ENCODE measurements at regions not wholly inside any gene's neighbourhood (a gene's known extent, or its start where the extent isn't known, plus 50 kb on each side); places are given as distances from the start of the nearest gene placed in this dataset.
"Not testable (repeated sequence)": the region's sequence is repeated elsewhere in the genome, so short reads cannot be mapped to it uniquely, and the experiment has no call there.

GRCh38 chr2:87352178-87352934, 330.7 kb upstream of the PLGLB1 start:
- not testable (repeated sequence) for H3K9me3 ChIP-seq (replicated peaks); H3K36me3 ChIP-seq; H3K4me1 ChIP-seq (replicated peaks); H3K27ac ChIP-seq; H3K27me3 ChIP-seq (replicated peaks); DNase-seq (ENCODE audit: low read depth in 1 of 2, low spot score in 2 of 2); H3K4me3 ChIP-seq

- not testable (repeated sequence) for H3K9me3 ChIP-seq (replicated peaks); H3K36me3 ChIP-seq; H3K4me3 ChIP-seq
Measured at GRCh38 chr2:87353408-87353807, 331.8 kb upstream of the PLGLB1 start.

GRCh38 chr2:87354102-87354501, 332.5 kb upstream of the PLGLB1 start:
- not testable (repeated sequence) for H3K9me3 ChIP-seq (replicated peaks); H3K4me3 ChIP-seq; DNase-seq (ENCODE audit: low read depth in 1 of 2, low spot score in 2 of 2); H3K27ac ChIP-seq; H3K4me1 ChIP-seq (replicated peaks); H3K36me3 ChIP-seq; H3K27me3 ChIP-seq (replicated peaks)

More at GRCh38 chr2:87353408-87353807, 331.8 kb upstream of the PLGLB1 start:
- H3K27ac ChIP-seq; DNase-seq (ENCODE audit: low read depth in 1 of 2, low spot score in 2 of 2); H3K4me1 ChIP-seq (replicated peaks); H3K27me3 ChIP-seq (replicated peaks): not testable (repeated sequence)

- not testable (repeated sequence) for H3K9me3 ChIP-seq (replicated peaks); H3K36me3 ChIP-seq; H3K4me3 ChIP-seq; H3K27ac ChIP-seq; H3K4me1 ChIP-seq (replicated peaks); DNase-seq (ENCODE audit: low read depth in 1 of 2, low spot score in 2 of 2); H3K27me3 ChIP-seq (replicated peaks)
Measured at GRCh38 chr2:87360250-87360649, 338.6 kb upstream of the PLGLB1 start.

- not testable (repeated sequence) for H3K4me1 ChIP-seq (replicated peaks); H3K4me3 ChIP-seq; H3K27me3 ChIP-seq (replicated peaks); H3K9me3 ChIP-seq (replicated peaks); H3K36me3 ChIP-seq; H3K27ac ChIP-seq; DNase-seq (ENCODE audit: low read depth in 1 of 2, low spot score in 2 of 2)
Measured at GRCh38 chr2:87360927-87361326, 339.3 kb upstream of the PLGLB1 start.

- DNase-seq (ENCODE audit: low read depth in 1 of 2, low spot score in 2 of 2); H3K27ac ChIP-seq; H3K9me3 ChIP-seq (replicated peaks); H3K4me3 ChIP-seq; H3K36me3 ChIP-seq; H3K4me1 ChIP-seq (replicated peaks); H3K27me3 ChIP-seq (replicated peaks): not testable (repeated sequence)
Measured at GRCh38 chr2:87361805-87362204, 340.2 kb upstream of the PLGLB1 start.

- not testable (repeated sequence) for H3K9me3 ChIP-seq (replicated peaks); DNase-seq (ENCODE audit: low read depth in 1 of 2, low spot score in 2 of 2); H3K4me3 ChIP-seq; H3K36me3 ChIP-seq; H3K27ac ChIP-seq; H3K27me3 ChIP-seq (replicated peaks); H3K4me1 ChIP-seq (replicated peaks)
Measured at GRCh38 chr2:87364379-87364778, 342.7 kb upstream of the PLGLB1 start.

- not testable (repeated sequence) for H3K9me3 ChIP-seq (replicated peaks); H3K27ac ChIP-seq; H3K36me3 ChIP-seq; H3K4me1 ChIP-seq (replicated peaks); DNase-seq (ENCODE audit: low read depth in 1 of 2, low spot score in 2 of 2); H3K27me3 ChIP-seq (replicated peaks); H3K4me3 ChIP-seq
Measured at GRCh38 chr2:87365038-87365437, 343.4 kb upstream of the PLGLB1 start.

GRCh38 chr2:87386063-87386560, 361.8 kb upstream of the PLGLB2 start:
- DNase-seq (ENCODE audit: low read depth in 1 of 2, low spot score in 2 of 2); H3K27me3 ChIP-seq (replicated peaks); H3K4me1 ChIP-seq (replicated peaks); H3K36me3 ChIP-seq; H3K27ac ChIP-seq; H3K9me3 ChIP-seq (replicated peaks); H3K4me3 ChIP-seq: not testable (repeated sequence)

GRCh38 chr2:87395784-87396183, 352.1 kb upstream of the PLGLB2 start:
- not testable (repeated sequence) for DNase-seq (ENCODE audit: low read depth in 1 of 2, low spot score in 2 of 2); H3K4me1 ChIP-seq (replicated peaks); H3K27me3 ChIP-seq (replicated peaks); H3K36me3 ChIP-seq; H3K9me3 ChIP-seq (replicated peaks); H3K4me3 ChIP-seq; H3K27ac ChIP-seq

GRCh38 chr2:87396551-87397265, 351.2 kb upstream of the PLGLB2 start:
- H3K36me3 ChIP-seq; H3K4me1 ChIP-seq (replicated peaks); DNase-seq (ENCODE audit: low read depth in 1 of 2, low spot score in 2 of 2); H3K4me3 ChIP-seq; H3K9me3 ChIP-seq (replicated peaks); H3K27me3 ChIP-seq (replicated peaks); H3K27ac ChIP-seq: not testable (repeated sequence)

GRCh38 chr2:87397276-87398065, 350.4 kb upstream of the PLGLB2 start:
- H3K27me3 ChIP-seq (replicated peaks); H3K4me1 ChIP-seq (replicated peaks); DNase-seq (ENCODE audit: low read depth in 1 of 2, low spot score in 2 of 2); H3K4me3 ChIP-seq; H3K27ac ChIP-seq; H3K36me3 ChIP-seq; H3K9me3 ChIP-seq (replicated peaks): not testable (repeated sequence)

GRCh38 chr2:87398567-87399305, 349.2 kb upstream of the PLGLB2 start:
- not testable (repeated sequence) for H3K4me3 ChIP-seq; H3K9me3 ChIP-seq (replicated peaks); H3K4me1 ChIP-seq (replicated peaks); H3K27me3 ChIP-seq (replicated peaks); H3K36me3 ChIP-seq; H3K27ac ChIP-seq
- DNase-seq (ENCODE audit: low read depth in 1 of 2, low spot score in 2 of 2): peak in 1 of 2 experiments; percentile 67

Data from SJSA1 (cell line).